SK-N-MC (cell line): ENCODE measurements at regions not wholly inside any gene's neighbourhood (a gene's known extent, or its start where the extent isn't known, plus 50 kb on each side); places are given as distances from the start of the nearest gene placed in this dataset.
"Not testable (repeated sequence)": the region's sequence is repeated elsewhere in the genome, so short reads cannot be mapped to it uniquely, and the experiment has no call there.

Experiments used
- EZH2 ChIP-seq: fragments of 200-600 bp; sonication (generic); IDR thresholded peaks from one replicate; pipeline ENCODE4 v1.6.1; 2017; ENCODE audit warnings: antibody characterized with exemption
- FOXP2 ChIP-seq: optimal IDR thresholded peaks from 2 replicates; pipeline ENCODE3; 2011; ENCODE audit warnings: mild to moderate bottlenecking, moderate library complexity; ENCODE audit not compliant: insufficient read depth; ENCODE audit errors: extremely low read length, control extremely low read depth
- POLR2AphosphoS5 ChIP-seq: IDR thresholded peaks from 2 replicates; pipeline ENCODE4 v1.6.1; 2012; ENCODE audit warnings: mild to moderate bottlenecking, low read depth, low read length, borderline replicate concordance

GRCh38 chr4:164100741-164101365, 606.4 kb downstream of the TMA16 start:
- not testable (repeated sequence) for TF ChIP-seq EZH2, POLR2AphosphoS5, FOXP2
